Tibial nerve (tissue), 4 donors: ENCODE measurements at regions not wholly inside any gene's neighbourhood (a gene's known extent, or its start where the extent isn't known, plus 50 kb on each side); places are given as distances from the start of the nearest gene placed in this dataset.

ENCODE experiments used
- CTCF ChIP-seq, 5 experiments: fragments of 200-600 bp in 3 of 5; fragments of 450-650 bp in 2 of 5; sonication (generic) in 3 of 5; IDR thresholded peaks; one replicate each; pipeline ENCODE4 v1.5.1; 2016 to 2019; ENCODE audit warnings: antibody characterized with exemption in 5 of 5, mild to moderate bottlenecking in 3 of 5, moderate library complexity in 2 of 5
- EP300 ChIP-seq, 2 donors: sonication (generic); formaldehyde crosslinking; IDR thresholded peaks; one replicate each; pipeline ENCODE4 v1.6.1; 2017; ENCODE audit warnings: antibody characterized with exemption in 2 of 2, mild to moderate bottlenecking in 1 of 2
- POLR2A ChIP-seq, 2 donors: fragments of 450-650 bp; IDR thresholded peaks; one replicate each; pipeline ENCODE4 v1.6.1; 2017; ENCODE audit warnings: antibody characterized with exemption in 2 of 2, mild to moderate bottlenecking in 2 of 2, moderate library complexity in 2 of 2

- TF ChIP-seq CTCF (IDR thresholded peaks at IDR 0.05) (no peak), EP300 (IDR thresholded peaks at IDR 0.05) (no peak), POLR2A (IDR thresholded peaks at IDR 0.05) (no peak)
Observed at GRCh38 chr6:141990840-141991239, 141.9 kb upstream of the GJE1 start.
